ENCODE measurements at regions not wholly inside any gene's neighbourhood (a gene's known extent, or its start where the extent isn't known, plus 50 kb on each side); places are given as distances from the start of the nearest gene placed in this dataset.

DNA sequence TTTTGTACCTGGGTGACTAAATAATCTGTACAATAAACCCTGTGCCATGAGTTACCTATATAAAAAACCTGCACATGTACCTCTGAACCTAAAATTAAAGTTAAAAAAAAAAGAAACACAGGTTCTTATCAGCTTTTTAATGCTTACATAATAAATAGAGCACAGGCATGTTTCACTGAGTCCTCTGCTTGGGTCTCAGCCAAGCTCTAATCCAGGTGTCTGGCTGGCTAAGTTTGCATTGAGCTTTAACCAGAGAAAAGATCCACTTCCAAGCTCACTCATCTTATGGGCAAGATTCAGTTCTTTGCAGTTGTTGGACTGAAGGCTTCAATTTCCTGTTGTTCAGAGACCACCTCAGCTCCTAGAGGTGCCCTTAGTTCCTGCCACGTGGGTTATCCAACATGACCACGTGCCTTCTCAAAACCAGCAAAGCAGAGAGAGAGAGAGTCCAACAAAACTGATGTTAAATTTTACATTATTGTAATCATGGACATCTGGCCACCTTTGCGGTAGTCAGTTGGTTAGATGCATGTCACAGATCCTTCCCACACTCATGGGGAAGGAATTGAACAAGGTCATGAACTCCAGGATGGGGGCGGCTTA, 68.2 kb upstream of the TMPRSS2 start:
- TF ChIP-seq POLR2A (IDR thresholded peaks at IDR 0.05; ENCODE audit: low read depth, low read length) (no peak), POLR2AphosphoS5 (IDR thresholded peaks at IDR 0.05; ENCODE audit: low read depth, low read length) (no peak), SPI1 (IDR thresholded peaks at IDR 0.05; ENCODE audit: low read depth, low read length) (no peak), TAF1 (IDR thresholded peaks at IDR 0.05; ENCODE audit: low read depth, low read length) (no peak), PAX5 (IDR thresholded peaks at IDR 0.05; ENCODE audit: insufficient read depth, low read length, severe bottlenecking) (no peak), POU2F2 (IDR thresholded peaks at IDR 0.05; ENCODE audit: low read depth, low read length) (no peak)

All from GM12891 (cell line).